ENCODE measurements at regions not wholly inside any gene's neighbourhood (a gene's known extent, or its start where the extent isn't known, plus 50 kb on each side); places are given as distances from the start of the nearest gene placed in this dataset.
"Not testable (repeated sequence)": the region's sequence is repeated elsewhere in the genome, so short reads cannot be mapped to it uniquely, and the experiment has no call there.

- Mint-ChIP-seq H3K9me3 (peaks cover 0 to 8% (median 5%) of the 10 kb centered on the region in 11 donors), H3K4me3 (no peak overlapping the region), H3K27ac (no peak overlapping the region), H3K36me3 (peaks cover 0 to 5% (median 0%) of the 10 kb centered on the region in 5 donors), H3K27me3 (no peaks in the 10 kb centered on the region), H3K4me1 (no peaks in the 10 kb centered on the region)
- Histone ChIP-seq H3K9me3 (ENCODE audit: control insufficient read depth in 2 of 3, low read length in 3 of 3) (no peaks in the 10 kb centered on the region), H3K36me3 (ENCODE audit: control insufficient read depth in 2 of 3, insufficient read depth in 3 of 3, low read length in 3 of 3) (no peaks in the 10 kb centered on the region), H3K4me3 (ENCODE audit: low read length) (no peak overlapping the region), H3K27me3 (ENCODE audit: control insufficient read depth in 2 of 2, insufficient read depth in 2 of 2, low read length in 2 of 2) (no peaks in the 10 kb centered on the region), H3K27ac (ENCODE audit: low read depth, low read length) (no peak overlapping the region), H3K4me1 (ENCODE audit: control insufficient read depth in 2 of 2, insufficient read depth in 2 of 2, low read length in 2 of 2) (no peaks in the 10 kb centered on the region)
- POLR2A ChIA-PET, result no interaction called here
- intact Hi-C loops (cut with micrococcal nuclease), result no loop called here
- CTCF ChIA-PET, result no interaction called here
- ATAC-seq (no peak), DNase-seq (no peak)
Measured at GRCh38 chr11:23205156-23205871, 345.0 kb upstream of the CCDC179 start.

DNA sequence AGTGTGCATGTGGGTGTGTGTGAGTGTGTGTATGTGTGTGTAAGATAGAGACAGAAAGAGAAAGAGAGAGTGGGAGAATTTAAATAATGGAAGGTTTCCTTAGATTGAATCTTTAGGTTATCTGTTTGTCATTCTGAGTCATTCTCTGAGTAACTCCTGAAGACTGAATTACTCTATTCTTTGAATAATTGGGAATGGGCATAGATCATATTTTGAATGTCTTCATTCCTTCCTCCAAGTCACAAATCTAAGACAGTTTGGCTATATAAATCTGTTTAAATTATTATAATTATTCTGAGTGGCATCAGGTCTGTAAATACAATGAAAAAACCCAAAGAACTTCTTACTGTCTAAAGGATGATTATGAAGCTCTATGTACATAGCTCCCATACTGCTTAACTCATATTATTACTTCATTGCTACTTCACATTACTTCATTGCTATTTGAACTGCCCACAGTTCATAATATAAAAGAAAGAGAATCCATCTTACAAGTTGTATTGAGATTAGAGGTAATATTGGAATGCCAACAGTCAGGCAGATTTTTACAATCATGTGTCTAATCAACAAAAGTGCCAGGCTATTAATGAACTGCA is 346.6 kb upstream of the CCDC179 start:
- Mint-ChIP-seq H3K9me3 (peaks cover 0 to 8% (median 4%) of the 10 kb centered on the region in 11 donors), H3K27me3 (no peaks in the 10 kb centered on the region), H3K4me1 (no peaks in the 10 kb centered on the region), H3K27ac (no peak overlapping the region), H3K36me3 (peaks cover 0 to 5% (median 0%) of the 10 kb centered on the region in 5 donors), H3K4me3 (no peak overlapping the region)
- ATAC-seq (no peak), DNase-seq (no peak)
- intact Hi-C loops (cut with micrococcal nuclease), result no loop called here
- ChIA-PET POLR2A (no interaction called here), CTCF (no interaction called here)
- Histone ChIP-seq H3K4me1 (ENCODE audit: control insufficient read depth in 2 of 2, insufficient read depth in 2 of 2, low read length in 2 of 2) (no peaks in the 10 kb centered on the region), H3K36me3 (ENCODE audit: control insufficient read depth in 2 of 3, insufficient read depth in 3 of 3, low read length in 3 of 3) (no peaks in the 10 kb centered on the region), H3K4me3 (ENCODE audit: low read length) (no peak overlapping the region), H3K9me3 (ENCODE audit: control insufficient read depth in 2 of 3, low read length in 3 of 3) (no peaks in the 10 kb centered on the region), H3K27ac (ENCODE audit: low read depth, low read length) (no peak overlapping the region), H3K27me3 (ENCODE audit: control insufficient read depth in 2 of 2, insufficient read depth in 2 of 2, low read length in 2 of 2) (no peaks in the 10 kb centered on the region)

GRCh38 chr11:23211221-23211620 is 350.9 kb upstream of the CCDC179 start:
- Histone ChIP-seq H3K27me3 (ENCODE audit: control insufficient read depth in 2 of 2, insufficient read depth in 2 of 2, low read length in 2 of 2) (no peaks in the 10 kb centered on the region), H3K4me3 (ENCODE audit: low read length) (no peak overlapping the region), H3K36me3 (ENCODE audit: control insufficient read depth in 2 of 3, insufficient read depth in 3 of 3, low read length in 3 of 3) (no peaks in the 10 kb centered on the region), H3K9me3 (ENCODE audit: control insufficient read depth in 2 of 3, low read length in 3 of 3) (no peaks in the 10 kb centered on the region), H3K4me1 (ENCODE audit: control insufficient read depth in 2 of 2, insufficient read depth in 2 of 2, low read length in 2 of 2) (no peaks in the 10 kb centered on the region), H3K27ac (ENCODE audit: low read depth, low read length) (no peak overlapping the region)
- no peak overlapping the region for H3K4me3 Mint-ChIP-seq
- H3K9me3 Mint-ChIP-seq, result peaks cover 0 to 17% (median 8%) of the 10 kb centered on the region in 11 donors
- ChIA-PET CTCF (no interaction called here), POLR2A (no interaction called here)
- intact Hi-C loops (cut with micrococcal nuclease), result no loop called here
- H3K4me1 Mint-ChIP-seq, result no peaks in the 10 kb centered on the region
- ATAC-seq (no peak), DNase-seq (no peak)
- no peaks in the 10 kb centered on the region for H3K27me3 Mint-ChIP-seq
- H3K27ac Mint-ChIP-seq, result no peak overlapping the region
- no peaks in the 10 kb centered on the region for H3K36me3 Mint-ChIP-seq

- CTCF ChIA-PET, result no interaction called here
- no peak overlapping the region for H3K27ac ChIP-seq (ENCODE audit: low read depth, low read length)
- no peak overlapping the region for H3K27ac Mint-ChIP-seq
- H3K4me1 Mint-ChIP-seq, result no peaks in the 10 kb centered on the region
- no peak overlapping the region for H3K4me3 ChIP-seq (ENCODE audit: low read length)
- DNase-seq, result no peak
- ATAC-seq, result no peak
- no peaks in the 10 kb centered on the region for H3K36me3 ChIP-seq (ENCODE audit: control insufficient read depth in 2 of 3, insufficient read depth in 3 of 3, low read length in 3 of 3)
- peaks cover 0 to 27% (median 8%) of the 10 kb centered on the region in 11 donors for H3K9me3 Mint-ChIP-seq
- intact Hi-C loops (cut with micrococcal nuclease), result no loop called here
- peaks cover 0 to 6% (median 0%) of the 10 kb centered on the region in 5 donors for H3K36me3 Mint-ChIP-seq
- H3K27me3 ChIP-seq (ENCODE audit: control insufficient read depth in 2 of 2, insufficient read depth in 2 of 2, low read length in 2 of 2), result no peaks in the 10 kb centered on the region
- H3K4me3 Mint-ChIP-seq, result no peak overlapping the region
- H3K27me3 Mint-ChIP-seq, result no peaks in the 10 kb centered on the region
- H3K9me3 ChIP-seq (ENCODE audit: control insufficient read depth in 2 of 3, low read length in 3 of 3), result no peaks in the 10 kb centered on the region
- H3K4me1 ChIP-seq (ENCODE audit: control insufficient read depth in 2 of 2, insufficient read depth in 2 of 2, low read length in 2 of 2), result no peaks in the 10 kb centered on the region
- POLR2A ChIA-PET, result no interaction called here
Measured at GRCh38 chr11:23212807-23213206, 352.5 kb upstream of the CCDC179 start.

- Histone ChIP-seq H3K27me3 (ENCODE audit: control insufficient read depth in 2 of 2, insufficient read depth in 2 of 2, low read length in 2 of 2) (no peaks in the 10 kb centered on the region), H3K4me3 (ENCODE audit: low read length) (no peak overlapping the region), H3K36me3 (ENCODE audit: control insufficient read depth in 2 of 3, insufficient read depth in 3 of 3, low read length in 3 of 3) (no peaks in the 10 kb centered on the region), H3K4me1 (ENCODE audit: control insufficient read depth in 2 of 2, insufficient read depth in 2 of 2, low read length in 2 of 2) (no peaks in the 10 kb centered on the region), H3K27ac (ENCODE audit: low read depth, low read length) (no peak overlapping the region), H3K9me3 (ENCODE audit: control insufficient read depth in 2 of 3, low read length in 3 of 3) (no peaks in the 10 kb centered on the region)
- Mint-ChIP-seq H3K9me3 (peaks cover 3 to 60% (median 17%) of the 10 kb centered on the region in 11 donors), H3K4me3 (no peak overlapping the region), H3K4me1 (no peaks in the 10 kb centered on the region), H3K27ac (no peak overlapping the region), H3K36me3 (peaks cover 0 to 6% (median 0%) of the 10 kb centered on the region in 5 donors), H3K27me3 (no peaks in the 10 kb centered on the region)
- ChIA-PET CTCF (no interaction called here), POLR2A (no interaction called here)
- intact Hi-C loops (cut with micrococcal nuclease), result no loop called here
- ATAC-seq, result no peak
- no peak for DNase-seq
Measured at GRCh38 chr11:23217072-23217471, 356.8 kb upstream of the CCDC179 start.

DNA sequence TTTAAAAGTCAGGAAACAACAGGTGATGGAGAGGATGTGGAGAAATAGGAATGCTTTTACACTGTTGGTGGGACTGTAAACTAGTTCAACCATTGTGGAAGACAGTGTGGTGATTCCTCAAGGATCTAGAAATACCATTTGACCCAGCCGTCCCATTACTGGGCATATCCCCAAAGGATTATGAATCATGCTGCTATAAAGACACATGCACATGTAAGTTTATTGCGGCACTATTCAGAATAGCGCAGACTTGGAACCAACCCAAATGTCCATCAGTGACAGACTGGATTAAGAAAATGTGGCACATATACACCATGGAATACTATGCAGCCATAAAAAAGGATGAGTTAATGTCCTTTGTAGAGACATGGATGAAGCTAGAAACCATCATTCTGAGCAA is 359.8 kb upstream of the CCDC179 start:
- DNase-seq; H3K27ac Mint-ChIP-seq; CTCF ChIA-PET; POLR2A ChIA-PET; H3K27me3 ChIP-seq (ENCODE audit: control insufficient read depth in 2 of 2, insufficient read depth in 2 of 2, low read length in 2 of 2); intact Hi-C loops (cut with micrococcal nuclease); H3K36me3 Mint-ChIP-seq; H3K27ac ChIP-seq (ENCODE audit: low read depth, low read length); H3K9me3 ChIP-seq (ENCODE audit: control insufficient read depth in 2 of 3, low read length in 3 of 3); H3K27me3 Mint-ChIP-seq; H3K36me3 ChIP-seq (ENCODE audit: control insufficient read depth in 2 of 3, insufficient read depth in 3 of 3, low read length in 3 of 3); H3K4me3 Mint-ChIP-seq; H3K4me1 Mint-ChIP-seq; H3K4me1 ChIP-seq (ENCODE audit: control insufficient read depth in 2 of 2, insufficient read depth in 2 of 2, low read length in 2 of 2); ATAC-seq; H3K4me3 ChIP-seq (ENCODE audit: low read length): not testable (repeated sequence)
- H3K9me3 Mint-ChIP-seq, result peaks cover 0 to 60% (median 19%) of the 10 kb centered on the region in 11 donors

GRCh38 chr11:23221366-23221765 is 361.1 kb upstream of the CCDC179 start:
- no peak overlapping the region for H3K27ac Mint-ChIP-seq
- H3K9me3 ChIP-seq (ENCODE audit: control insufficient read depth in 2 of 3, low read length in 3 of 3), result no peaks in the 10 kb centered on the region
- H3K4me1 ChIP-seq (ENCODE audit: control insufficient read depth in 2 of 2, insufficient read depth in 2 of 2, low read length in 2 of 2), result no peaks in the 10 kb centered on the region
- DNase-seq, result no peak
- no peaks in the 10 kb centered on the region for H3K36me3 ChIP-seq (ENCODE audit: control insufficient read depth in 2 of 3, insufficient read depth in 3 of 3, low read length in 3 of 3)
- CTCF ChIA-PET, result no interaction called here
- no peak overlapping the region for H3K27ac ChIP-seq (ENCODE audit: low read depth, low read length)
- POLR2A ChIA-PET, result no interaction called here
- H3K4me3 ChIP-seq (ENCODE audit: low read length), result no peak overlapping the region
- no peaks in the 10 kb centered on the region for H3K4me1 Mint-ChIP-seq
- ATAC-seq, result no peak
- H3K9me3 Mint-ChIP-seq, result peaks cover 0 to 50% (median 16%) of the 10 kb centered on the region in 11 donors
- peaks cover 0 to 6% (median 0%) of the 10 kb centered on the region in 5 donors for H3K36me3 Mint-ChIP-seq
- H3K4me3 Mint-ChIP-seq, result no peak overlapping the region
- no peaks in the 10 kb centered on the region for H3K27me3 Mint-ChIP-seq
- no peaks in the 10 kb centered on the region for H3K27me3 ChIP-seq (ENCODE audit: control insufficient read depth in 2 of 2, insufficient read depth in 2 of 2, low read length in 2 of 2)
- intact Hi-C loops (cut with micrococcal nuclease), result no loop called here

All from naive thymus-derived CD4-positive, alpha-beta T cell (primary cell).